Keratinocyte (primary cell): ENCODE measurements at regions not wholly inside any gene's neighbourhood (a gene's known extent, or its start where the extent isn't known, plus 50 kb on each side); places are given as distances from the start of the nearest gene placed in this dataset.

Experiments used
- DNase-seq: peaks from one replicate; pipeline ENCODE4 v3.0.0-alpha.2; 2011; ENCODE audit warnings: low read depth, missing footprints, low spot score
- FAIRE-seq: peaks from 2 replicates; lab custom pipeline; 2011; peaks lifted over from hg19 to GRCh38; lab: Jason Lieb, UNC
- H2AFZ ChIP-seq: 2 replicates; pipeline ENCODE4 v1.6.0; 2012; ENCODE audit warnings: low read length, control low read depth, inconsistent platforms; ENCODE audit not compliant: control insufficient read depth
- H3K27ac ChIP-seq: 2 replicates; pipeline ENCODE4 v1.5.1; 2011; ENCODE audit warnings: low read length; ENCODE audit not compliant: control insufficient read depth, insufficient read depth
- H3K27me3 ChIP-seq: 3 replicates; pipeline ENCODE4 v1.6.0; 2011; ENCODE audit warnings: low read length; ENCODE audit not compliant: control insufficient read depth, insufficient read depth; ENCODE audit errors: extremely low read depth
- H3K36me3 ChIP-seq, 2 experiments: 2 replicates in 1 of 2; 3 replicates in 1 of 2; pipeline ENCODE4 v1.5.1; 2011; ENCODE audit warnings: low read length in 2 of 2, mild to moderate bottlenecking in 1 of 2; ENCODE audit not compliant: control insufficient read depth in 2 of 2, insufficient read depth in 2 of 2; ENCODE audit errors: extremely low read depth in 1 of 2
- H3K4me1 ChIP-seq: 3 replicates; pipeline ENCODE4 v1.5.1; 2011; ENCODE audit warnings: low read length; ENCODE audit not compliant: control insufficient read depth, insufficient read depth; ENCODE audit errors: extremely low read depth
- H3K4me2 ChIP-seq: 3 replicates; pipeline ENCODE4 v1.6.0; 2011; ENCODE audit warnings: low read depth, low read length; ENCODE audit not compliant: control insufficient read depth, insufficient read depth; ENCODE audit errors: extremely low read depth
- H3K4me3 ChIP-seq, 3 experiments: fragments of 200-600 bp in 1 of 3; sonication (generic) in 1 of 3; 2 replicates in 2 of 3; 3 replicates in 1 of 3; pipeline ENCODE4 v1.5.1; 2011 to 2016; ENCODE audit warnings: low read length in 3 of 3, mild to moderate bottlenecking in 3 of 3, control low read depth in 2 of 3, inconsistent platforms in 1 of 3, low read depth in 1 of 3, mixed read lengths in 1 of 3, mixed run types in 1 of 3, moderate library complexity in 1 of 3; ENCODE audit not compliant: control insufficient read depth in 2 of 3, insufficient read depth in 2 of 3; ENCODE audit errors: extremely low read depth in 1 of 3
- H3K79me2 ChIP-seq: 2 replicates; pipeline ENCODE4 v1.6.0; 2012; ENCODE audit warnings: low read length; ENCODE audit not compliant: control insufficient read depth, insufficient read depth
- H3K9ac ChIP-seq: 3 replicates; pipeline ENCODE4 v1.6.0; 2011; ENCODE audit warnings: low read length; ENCODE audit not compliant: control insufficient read depth, insufficient read depth; ENCODE audit errors: extremely low read depth
- H3K9me1 ChIP-seq: 3 replicates; pipeline ENCODE4 v1.6.0; 2011; ENCODE audit warnings: low read length; ENCODE audit not compliant: control insufficient read depth, insufficient read depth; ENCODE audit errors: extremely low read depth
- H3K9me3 ChIP-seq: 2 replicates; pipeline ENCODE4 v1.5.1; 2012; ENCODE audit warnings: low read depth, low read length; ENCODE audit not compliant: control insufficient read depth
- H4K20me1 ChIP-seq: 3 replicates; pipeline ENCODE4 v1.6.0; 2011; ENCODE audit warnings: low read length; ENCODE audit not compliant: control insufficient read depth, insufficient read depth; ENCODE audit errors: extremely low read depth
- CTCF ChIP-seq, 3 experiments: IDR thresholded peaks in 1 of 3; conservative IDR thresholded peaks in 1 of 3; optimal IDR thresholded peaks in 1 of 3; 2 replicates in 2 of 3; 3 replicates in 1 of 3; pipeline versions ENCODE3 to v1.5.1; 2011; ENCODE audit warnings: low read length in 3 of 3, mild to moderate bottlenecking in 3 of 3, moderate library complexity in 2 of 3, control low read depth in 1 of 3, inconsistent platforms in 1 of 3; ENCODE audit not compliant: insufficient read depth in 2 of 3; ENCODE audit errors: extremely low read depth in 1 of 3
- EZH2 ChIP-seq: IDR thresholded peaks from one replicate; pipeline ENCODE4 v1.6.1; 2012; ENCODE audit warnings: inconsistent platforms, mild to moderate bottlenecking, low read length, moderate library complexity
- dilution Hi-C: fragments of 300-500 bp; cut with MboI; formaldehyde crosslinking; loops from one replicate; pipeline ENCODE4 v1.7.0; 2020; ENCODE audit warnings: low sequenced_read_pairs; ENCODE audit not compliant: extremely low pct_ligation_motif_present

- dilution Hi-C loops = no loop called here
- no peak for FAIRE-seq
- Histone ChIP-seq H4K20me1 (no peaks in the 10 kb centered on the region), H3K4me2 (no peak overlapping the region), H3K27ac (no peak overlapping the region), H3K27me3 (no peaks in the 10 kb centered on the region), H3K9me3 (no peaks in the 10 kb centered on the region), H2AFZ (no peak overlapping the region), H3K4me1 (no peaks in the 10 kb centered on the region), H3K79me2 (no peaks in the 10 kb centered on the region), H3K9ac (no peak overlapping the region), H3K4me3 (no peak overlapping the region), H3K36me3 (no peaks in the 10 kb centered on the region), H3K9me1 (no peaks in the 10 kb centered on the region)
- TF ChIP-seq EZH2 = no peak
- no peak for TF ChIP-seq CTCF (optimal IDR thresholded peaks at IDR 0.05 in 1 of 3, IDR thresholded peaks at IDR 0.05 in 1 of 3, conservative IDR thresholded peaks at IDR 0.05 in 1 of 3; ENCODE audit: extremely low read depth in 1 of 3, insufficient read depth in 2 of 3, low read length in 3 of 3)
- DNase-seq = no peak
Measured at GRCh38 chr2:67221266-67221665, 175.9 kb upstream of the ETAA1 start.

- H3K36me3 ChIP-seq = no peaks in the 10 kb centered on the region
- DNase-seq = no peak
- no peak overlapping the region for H2AFZ ChIP-seq
- H3K9ac ChIP-seq = no peak overlapping the region
- no peak overlapping the region for H3K4me3 ChIP-seq
- no peaks in the 10 kb centered on the region for H3K27me3 ChIP-seq
- no peaks in the 10 kb centered on the region for H4K20me1 ChIP-seq
- no peak overlapping the region for H3K27ac ChIP-seq
- no peaks in the 10 kb centered on the region for H3K4me1 ChIP-seq
- H3K4me2 ChIP-seq = no peak overlapping the region
- H3K79me2 ChIP-seq = no peaks in the 10 kb centered on the region
- no peaks in the 10 kb centered on the region for H3K9me1 ChIP-seq
- dilution Hi-C loops = no loop called here
- no peak for FAIRE-seq
- no peak for TF ChIP-seq EZH2
- no peak for TF ChIP-seq CTCF (optimal IDR thresholded peaks at IDR 0.05 in 1 of 3, IDR thresholded peaks at IDR 0.05 in 1 of 3, conservative IDR thresholded peaks at IDR 0.05 in 1 of 3; ENCODE audit: extremely low read depth in 1 of 3, insufficient read depth in 2 of 3, low read length in 3 of 3)
- H3K9me3 ChIP-seq = no peaks in the 10 kb centered on the region
Measured at GRCh38 chr2:67225287-67225973, 171.7 kb upstream of the ETAA1 start.
